Calu3 (cell line): ENCODE measurements at regions not wholly inside any gene's neighbourhood (a gene's known extent, or its start where the extent isn't known, plus 50 kb on each side); places are given as distances from the start of the nearest gene placed in this dataset.

Source experiments
- BruUV-seq: library from RNA; stranded (reverse); fragments of 400-500 nt; replicated peaks from 2 replicates; lab custom pipeline; 2021; lab: Mats Ljungman, UMichigan
- CTCF ChIA-PET: fragments of 300-600 bp; sonication (Branson Sonifier 250); formaldehyde crosslinking; loops from one replicate; lab custom pipeline; 2022; ENCODE audit warnings: antibody characterized with exemption; lab: Charles Lee
- DNase-seq: peaks from one replicate; pipeline ENCODE4 v3.0.0; 2022
- H3K27ac Mint-ChIP-seq: one replicate; pipeline ENCODE4 v1.8.0; 2022; ENCODE audit warnings: mixed read lengths; ENCODE audit not compliant: unreplicated experiment
- H3K27me3 Mint-ChIP-seq: one replicate; pipeline ENCODE4 v1.8.0; 2022; ENCODE audit warnings: mixed read lengths; ENCODE audit not compliant: unreplicated experiment
- H3K36me3 Mint-ChIP-seq: one replicate; pipeline ENCODE4 v1.8.0; 2022; ENCODE audit warnings: mild to moderate bottlenecking, moderate library complexity, mixed read lengths; ENCODE audit not compliant: insufficient read depth, unreplicated experiment
- H3K4me1 Mint-ChIP-seq: one replicate; pipeline ENCODE4 v1.8.0; 2022; ENCODE audit warnings: mild to moderate bottlenecking, low read depth, mixed read lengths; ENCODE audit not compliant: unreplicated experiment
- H3K4me3 Mint-ChIP-seq: one replicate; pipeline ENCODE4 v1.8.0; 2022; ENCODE audit warnings: mild to moderate bottlenecking, low read depth, moderate library complexity, mixed read lengths; ENCODE audit not compliant: unreplicated experiment
- H3K9me3 Mint-ChIP-seq: one replicate; pipeline ENCODE4 v1.8.0; 2022; ENCODE audit warnings: low read depth, mixed read lengths; ENCODE audit not compliant: unreplicated experiment
- CTCF ChIP-seq: fragments of 200-600 bp; IDR thresholded peaks from one replicate; pipeline ENCODE4 v1.8.0; 2022; ENCODE audit warnings: antibody characterized with exemption; ENCODE audit not compliant: unreplicated experiment
- intact Hi-C: fragments of 100-400 bp; cut with micrococcal nuclease; formaldehyde crosslinking; loops from one replicate; pipeline ENCODE4 v1.10.0; 2022; ENCODE audit not compliant: unreplicated experiment

- intact Hi-C loops = no loop called here
- Mint-ChIP-seq H3K27me3 (peaks cover 69% of the 10 kb centered on the region), H3K27ac (no peak overlapping the region), H3K9me3 (no peaks in the 10 kb centered on the region), H3K36me3 (no peaks in the 10 kb centered on the region), H3K4me1 (no peaks in the 10 kb centered on the region), H3K4me3 (no peak overlapping the region)
- DNase-seq = no peak
- CTCF ChIA-PET = no interaction called here
- BruUV-seq = no TSS peak
- TF ChIP-seq CTCF = no peak
Measured at GRCh38 chr16:85994492-85995490, 95.8 kb downstream of the IRF8 start.

- H3K27me3 Mint-ChIP-seq = peaks cover 59% of the 10 kb centered on the region
- H3K9me3 Mint-ChIP-seq = no peaks in the 10 kb centered on the region
- no peak overlapping the region for H3K4me3 Mint-ChIP-seq
- CTCF ChIA-PET = interaction anchor here (0.7 kb wide), 1 partner anchor 472 kb away, joined by 3 read pairs; no protein-coding TSS in a partner anchor
- no peak for TF ChIP-seq CTCF
- intact Hi-C loops = no loop called here
- H3K4me1 Mint-ChIP-seq = no peaks in the 10 kb centered on the region
- no TSS peak for BruUV-seq
- no peaks in the 10 kb centered on the region for H3K36me3 Mint-ChIP-seq
- no peak overlapping the region for H3K27ac Mint-ChIP-seq
- DNase-seq = no peak
Measured at GRCh38 chr16:85995541-85996423, 96.8 kb downstream of the IRF8 start.

GRCh38 chr16:85996843-85997242, 97.9 kb downstream of the IRF8 start:
- CTCF ChIA-PET = no interaction called here
- no peak overlapping the region for H3K4me3 Mint-ChIP-seq
- TF ChIP-seq CTCF = no peak

GRCh38 chr16:85998171-85998867, 99.4 kb downstream of the IRF8 start:
- Mint-ChIP-seq H3K9me3 (no peaks in the 10 kb centered on the region), H3K4me3 (no peak overlapping the region), H3K36me3 (no peaks in the 10 kb centered on the region), H3K4me1 (no peaks in the 10 kb centered on the region), H3K27me3 (peaks cover 46% of the 10 kb centered on the region), H3K27ac (no peak overlapping the region)
- BruUV-seq = no TSS peak
- CTCF ChIA-PET = interaction anchor here (0.5 to 1.5 kb wide), 3 partner anchors 11 to 179 kb away, joined by 3 to 4 read pairs (median 4); no protein-coding TSS in a partner anchor
- DNase-seq = no peak
- intact Hi-C loops = no loop called here
- no peak for TF ChIP-seq CTCF

More at GRCh38 chr16:85996843-85997242, 97.9 kb downstream of the IRF8 start:
- DNase-seq = no peak
- intact Hi-C loops = no loop called here
- H3K36me3 Mint-ChIP-seq = no peaks in the 10 kb centered on the region
- H3K9me3 Mint-ChIP-seq = no peaks in the 10 kb centered on the region
- H3K27ac Mint-ChIP-seq = no peak overlapping the region
- H3K4me1 Mint-ChIP-seq = no peaks in the 10 kb centered on the region
- BruUV-seq = no TSS peak
- peaks cover 49% of the 10 kb centered on the region for H3K27me3 Mint-ChIP-seq
